ENCODE measurements at regions not wholly inside any gene's neighbourhood (a gene's known extent, or its start where the extent isn't known, plus 50 kb on each side); places are given as distances from the start of the nearest gene placed in this dataset.

GRCh38 chr9:20276762-20277161, 345.5 kb downstream of the MLLT3 start:
- TF ChIP-seq, protein P1, sequence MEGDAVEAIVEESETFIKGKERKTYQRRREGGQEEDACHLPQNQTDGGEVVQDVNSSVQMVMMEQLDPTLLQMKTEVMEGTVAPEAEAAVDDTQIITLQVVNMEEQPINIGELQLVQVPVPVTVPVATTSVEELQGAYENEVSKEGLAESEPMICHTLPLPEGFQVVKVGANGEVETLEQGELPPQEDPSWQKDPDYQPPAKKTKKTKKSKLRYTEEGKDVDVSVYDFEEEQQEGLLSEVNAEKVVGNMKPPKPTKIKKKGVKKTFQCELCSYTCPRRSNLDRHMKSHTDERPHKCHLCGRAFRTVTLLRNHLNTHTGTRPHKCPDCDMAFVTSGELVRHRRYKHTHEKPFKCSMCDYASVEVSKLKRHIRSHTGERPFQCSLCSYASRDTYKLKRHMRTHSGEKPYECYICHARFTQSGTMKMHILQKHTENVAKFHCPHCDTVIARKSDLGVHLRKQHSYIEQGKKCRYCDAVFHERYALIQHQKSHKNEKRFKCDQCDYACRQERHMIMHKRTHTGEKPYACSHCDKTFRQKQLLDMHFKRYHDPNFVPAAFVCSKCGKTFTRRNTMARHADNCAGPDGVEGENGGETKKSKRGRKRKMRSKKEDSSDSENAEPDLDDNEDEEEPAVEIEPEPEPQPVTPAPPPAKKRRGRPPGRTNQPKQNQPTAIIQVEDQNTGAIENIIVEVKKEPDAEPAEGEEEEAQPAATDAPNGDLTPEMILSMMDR (conservative IDR thresholded peaks at IDR 0.05; ENCODE audit: low read depth, low read length), result no peak
- no peak for TF ChIP-seq POLR2A (IDR thresholded peaks at IDR 0.05; ENCODE audit: low read depth, low read length)
- TF ChIP-seq FOS (IDR thresholded peaks at IDR 0.05; ENCODE audit: low read depth, low read length), result no peak
- TF ChIP-seq CEBPB (IDR thresholded peaks at IDR 0.05; ENCODE audit: low read depth, low read length), result no peak
